Caco-2 (cell line): ENCODE measurements at regions not wholly inside any gene's neighbourhood (a gene's known extent, or its start where the extent isn't known, plus 50 kb on each side); places are given as distances from the start of the nearest gene placed in this dataset.

Experiments used
- BruUV-seq: library from RNA; stranded (reverse); fragments of 400-500 nt; replicated peaks from 2 replicates; lab custom pipeline; 2021; lab: Mats Ljungman, UMichigan
- CTCF ChIA-PET: fragments of 300-600 bp; sonication (Branson Sonifier 250); formaldehyde crosslinking; loops from one replicate; lab custom pipeline; 2022; ENCODE audit warnings: antibody characterized with exemption; lab: Charles Lee
- POLR2A ChIA-PET: fragments of 300-600 bp; sonication (Branson Sonifier 250); formaldehyde crosslinking; loops from one replicate; lab custom pipeline; 2022; ENCODE audit warnings: antibody characterized with exemption; lab: Charles Lee
- DNase-seq, 2 experiments: peaks; one replicate each; pipeline versions ENCODE4 v3.0.0 to v3.0.0-alpha.2; 2020 to 2022
- H3K27me3 ChIP-seq: replicated peaks from 2 replicates; pipeline ENCODE4 v1.6.0; 2011; ENCODE audit warnings: low read length; ENCODE audit not compliant: control insufficient read depth, insufficient read depth
- H3K36me3 ChIP-seq: 2 replicates; pipeline ENCODE4 v1.5.1; 2011; ENCODE audit warnings: low read length; ENCODE audit not compliant: control insufficient read depth, insufficient read depth
- H3K4me1 ChIP-seq: fragments of 250-450 bp; sonication (Bioruptor Pico); 2 replicates; pipeline ENCODE4 v1.5.1; 2020; ENCODE audit warnings: mild to moderate bottlenecking
- H3K4me3 ChIP-seq: 2 replicates; pipeline ENCODE4 v1.5.1; 2011; ENCODE audit warnings: low read depth, mild to moderate bottlenecking, control low read depth, low read length
- H3K9me3 ChIP-seq: fragments of 250-450 bp; sonication (Bioruptor Pico); 2 replicates; pipeline ENCODE4 v1.5.1; 2020; ENCODE audit warnings: mild to moderate bottlenecking, moderate library complexity
- H3K27ac Mint-ChIP-seq: one replicate; pipeline ENCODE4 v1.8.0; 2022; ENCODE audit warnings: mixed read lengths; ENCODE audit not compliant: unreplicated experiment
- H3K27me3 Mint-ChIP-seq: one replicate; pipeline ENCODE4 v1.8.0; 2022; ENCODE audit warnings: mixed read lengths; ENCODE audit not compliant: insufficient read depth, unreplicated experiment
- H3K36me3 Mint-ChIP-seq: one replicate; pipeline ENCODE4 v1.8.0; 2022; ENCODE audit warnings: mild to moderate bottlenecking, mixed read lengths; ENCODE audit not compliant: insufficient read depth, unreplicated experiment
- H3K4me1 Mint-ChIP-seq: one replicate; pipeline ENCODE4 v1.8.0; 2022; ENCODE audit warnings: low read depth, mixed read lengths; ENCODE audit not compliant: unreplicated experiment
- H3K4me3 Mint-ChIP-seq: one replicate; pipeline ENCODE4 v1.8.0; 2022; ENCODE audit warnings: mild to moderate bottlenecking, moderate library complexity, mixed read lengths; ENCODE audit not compliant: unreplicated experiment
- H3K9me3 Mint-ChIP-seq: one replicate; pipeline ENCODE4 v1.8.0; 2022; ENCODE audit warnings: mixed read lengths; ENCODE audit not compliant: unreplicated experiment
- CTCF ChIP-seq, 2 experiments: fragments of 200-600 bp in 1 of 2; IDR thresholded peaks; 1 replicate in 1 of 2; 2 replicates in 1 of 2; pipeline versions ENCODE4 v1.5.1 to v1.8.0; 2011 to 2022; ENCODE audit warnings: antibody characterized with exemption in 1 of 2, control low read depth in 1 of 2, inconsistent platforms in 1 of 2, low read depth in 1 of 2, low read length in 1 of 2, mild to moderate bottlenecking in 1 of 2, moderate library complexity in 1 of 2; ENCODE audit not compliant: insufficient read depth in 1 of 2, severe bottlenecking in 1 of 2, unreplicated experiment in 1 of 2
- intact Hi-C: fragments of 100-400 bp; cut with micrococcal nuclease; formaldehyde crosslinking; loops from one replicate; pipeline ENCODE4 v1.10.0; 2022; ENCODE audit not compliant: unreplicated experiment

GRCh38 chrX:21167011-21167410, 207.2 kb upstream of the CNKSR2 start:
- BruUV-seq, result no TSS peak
- TF ChIP-seq CTCF (IDR thresholded peaks at IDR 0.05; ENCODE audit: insufficient read depth in 1 of 2, low read depth in 1 of 2, low read length in 1 of 2, severe bottlenecking in 1 of 2, unreplicated experiment in 1 of 2), result no peak
- H3K4me3 Mint-ChIP-seq, result no peak overlapping the region
- no peak overlapping the region for H3K4me3 ChIP-seq
- DNase-seq, result no peak
- no peaks in the 10 kb centered on the region for H3K27me3 ChIP-seq
- no peaks in the 10 kb centered on the region for H3K9me3 Mint-ChIP-seq
- H3K27me3 Mint-ChIP-seq, result no peaks in the 10 kb centered on the region
- intact Hi-C loops, result no loop called here
- no peaks in the 10 kb centered on the region for H3K9me3 ChIP-seq
- peaks cover 31% of the 10 kb centered on the region for H3K4me1 ChIP-seq
- CTCF ChIA-PET, result no interaction called here
- no peak overlapping the region for H3K27ac Mint-ChIP-seq
- POLR2A ChIA-PET, result no interaction called here
- no peaks in the 10 kb centered on the region for H3K36me3 Mint-ChIP-seq
- no peaks in the 10 kb centered on the region for H3K4me1 Mint-ChIP-seq
- no peaks in the 10 kb centered on the region for H3K36me3 ChIP-seq

DNA sequence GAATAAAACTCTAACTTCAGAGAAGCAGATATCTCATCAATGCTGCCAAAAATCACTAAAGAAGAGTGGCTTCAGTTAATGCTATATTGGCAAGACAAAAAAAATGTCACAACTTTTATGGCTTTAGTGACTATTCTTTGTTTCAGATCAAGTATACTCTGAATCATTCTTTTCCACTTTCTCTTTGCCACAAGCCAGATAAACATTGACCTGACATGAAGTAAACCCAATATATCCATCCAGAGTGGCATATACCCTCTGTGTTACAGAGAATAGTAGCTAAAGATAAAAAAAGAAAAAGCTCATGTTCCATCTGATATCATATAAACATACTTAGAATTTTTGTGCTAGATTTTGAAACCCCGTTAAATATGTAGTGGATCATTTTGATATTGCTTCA, 206.7 kb upstream of the CNKSR2 start:
- H3K4me3 Mint-ChIP-seq, result no peak overlapping the region
- Histone ChIP-seq H3K4me1 (peaks cover 31% of the 10 kb centered on the region), H3K27me3 (no peaks in the 10 kb centered on the region), H3K4me3 (no peak overlapping the region), H3K36me3 (no peaks in the 10 kb centered on the region), H3K9me3 (no peaks in the 10 kb centered on the region)
- H3K9me3 Mint-ChIP-seq, result no peaks in the 10 kb centered on the region
- no peaks in the 10 kb centered on the region for H3K27me3 Mint-ChIP-seq
- intact Hi-C loops, result no loop called here
- ChIA-PET CTCF (no interaction called here), POLR2A (no interaction called here)
- DNase-seq, result no peak
- H3K36me3 Mint-ChIP-seq, result no peaks in the 10 kb centered on the region
- H3K27ac Mint-ChIP-seq, result no peak overlapping the region
- BruUV-seq, result no TSS peak
- no peak for TF ChIP-seq CTCF (IDR thresholded peaks at IDR 0.05; ENCODE audit: insufficient read depth in 1 of 2, low read depth in 1 of 2, low read length in 1 of 2, severe bottlenecking in 1 of 2, unreplicated experiment in 1 of 2)
- H3K4me1 Mint-ChIP-seq, result no peaks in the 10 kb centered on the region

DNA sequence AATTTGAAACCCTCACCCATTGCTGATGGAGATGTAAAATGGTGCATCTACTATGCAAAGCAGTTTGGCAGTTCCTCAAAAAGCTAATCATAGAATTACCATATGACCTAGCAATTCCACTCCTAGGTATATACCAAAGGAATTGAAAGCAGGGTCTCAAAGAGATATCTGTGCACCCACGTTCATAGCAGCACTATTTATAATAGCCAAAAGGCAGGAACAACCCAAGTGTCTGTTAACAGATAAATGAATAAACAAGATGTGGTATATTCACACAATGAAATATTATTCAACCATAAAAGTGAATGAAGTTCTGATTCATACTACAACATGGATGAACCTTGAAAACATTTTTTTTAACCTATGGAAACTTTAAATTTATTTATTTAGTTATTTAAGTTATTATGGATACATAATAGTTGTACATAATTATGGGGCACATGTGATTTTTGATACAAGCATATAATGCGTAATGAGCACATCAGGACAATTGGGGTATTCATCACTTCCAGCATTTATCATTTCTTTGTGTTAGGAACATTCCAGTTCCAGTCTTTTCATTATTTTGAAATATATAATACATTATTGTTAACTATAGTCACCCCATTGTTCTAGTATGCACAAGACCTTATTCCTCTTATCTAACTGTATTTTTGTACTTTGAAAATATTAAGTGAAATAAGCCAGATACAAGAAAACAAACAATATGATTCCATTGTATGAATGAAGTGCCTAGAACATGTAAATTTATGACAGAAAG, 205.6 kb upstream of the CNKSR2 start:
- H3K27ac Mint-ChIP-seq, result no peak overlapping the region

More for the DNA sequence above, 205.6 kb upstream of the CNKSR2 start:
- Histone ChIP-seq H3K36me3 (no peaks in the 10 kb centered on the region), H3K9me3 (no peaks in the 10 kb centered on the region), H3K4me1 (peaks cover 31% of the 10 kb centered on the region), H3K4me3 (no peak overlapping the region), H3K27me3 (no peaks in the 10 kb centered on the region)
- no peak for DNase-seq
- Mint-ChIP-seq H3K9me3 (no peaks in the 10 kb centered on the region), H3K27me3 (no peaks in the 10 kb centered on the region), H3K4me1 (no peaks in the 10 kb centered on the region), H3K36me3 (no peaks in the 10 kb centered on the region), H3K4me3 (no peak overlapping the region)
- no TSS peak for BruUV-seq
- ChIA-PET POLR2A (no interaction called here), CTCF (no interaction called here)
- intact Hi-C loops, result no loop called here
- no peak for TF ChIP-seq CTCF (IDR thresholded peaks at IDR 0.05; ENCODE audit: insufficient read depth in 1 of 2, low read depth in 1 of 2, low read length in 1 of 2, severe bottlenecking in 1 of 2, unreplicated experiment in 1 of 2)
